Neutrophil (primary cell): ENCODE measurements at regions not wholly inside any gene's neighbourhood (a gene's known extent, or its start where the extent isn't known, plus 50 kb on each side); places are given as distances from the start of the nearest gene placed in this dataset.
A peak's percentile ranks its signal among the peaks of the same experiment; 100 is the strongest.
"Not testable (repeated sequence)": the region's sequence is repeated elsewhere in the genome, so short reads cannot be mapped to it uniquely, and the experiment has no call there.

Source experiments
- H3K27ac ChIP-seq: fragments of 200-600 bp; sonication (generic); 2 replicates; pipeline ENCODE4 v1.5.1; 2016; ENCODE audit warnings: mild to moderate bottlenecking, moderate library complexity
- H3K27me3 ChIP-seq: fragments of 200-600 bp; sonication (generic); 2 replicates; pipeline ENCODE4 v1.6.0; 2016; ENCODE audit warnings: mild to moderate bottlenecking
- H3K36me3 ChIP-seq: fragments of 200-600 bp; sonication (generic); 2 replicates; pipeline ENCODE4 v1.5.1; 2017
- H3K4me1 ChIP-seq, 2 experiments: fragments of 200-600 bp in 1 of 2; sonication (generic) in 1 of 2; 1 replicate in 1 of 2; 2 replicates in 1 of 2; pipeline versions ENCODE4 v1.5.1 to v1.6.1; 2013 to 2016; ENCODE audit warnings: low read depth in 1 of 2, low read length in 1 of 2, mild to moderate bottlenecking in 1 of 2, moderate library complexity in 1 of 2; ENCODE audit not compliant: control insufficient read depth in 1 of 2, insufficient read depth in 1 of 2
- H3K4me3 ChIP-seq, 2 experiments: fragments of 200-600 bp in 1 of 2; sonication (generic) in 1 of 2; 1 replicate in 1 of 2; 2 replicates in 1 of 2; pipeline ENCODE4 v1.5.1; 2013 to 2016; ENCODE audit warnings: low read depth in 1 of 2, low read length in 1 of 2, mild to moderate bottlenecking in 1 of 2, moderate library complexity in 1 of 2
- H3K9me3 ChIP-seq: fragments of 200-600 bp; sonication (generic); 2 replicates; pipeline ENCODE4 v1.5.1; 2016
- TF ChIP-seq, protein P1 (sequence below): fragments of 200-600 bp; sonication (generic); IDR thresholded peaks from 2 replicates; pipeline ENCODE4 v1.5.1; 2016; ENCODE audit warnings: antibody characterized with exemption

DNA sequence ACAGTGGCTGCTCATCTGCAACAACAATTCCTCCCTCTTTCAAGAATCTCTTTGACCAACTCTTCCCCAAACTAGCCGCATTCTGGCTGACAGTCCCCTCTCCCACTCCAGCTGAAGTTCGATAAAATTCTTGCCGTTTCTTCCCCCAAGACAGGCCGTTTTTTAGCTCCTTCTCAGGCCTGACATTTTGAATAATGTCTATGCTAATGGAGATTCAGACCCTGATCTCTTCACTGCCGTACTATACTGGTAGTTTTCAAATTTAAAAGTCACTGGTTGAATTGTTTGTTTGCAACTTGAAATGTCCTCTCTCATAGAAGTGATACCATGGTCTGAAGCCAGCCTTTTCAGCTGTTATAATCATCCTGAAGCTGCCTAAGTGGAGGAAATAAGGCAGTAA lies 65.9 kb upstream of the AMN1 start:
- Histone ChIP-seq H3K4me1 (no peaks in the 10 kb centered on the region), H3K36me3 (no peaks in the 10 kb centered on the region), H3K27ac (peak overlapping the region; percentile 23), H3K27me3 (no peaks in the 10 kb centered on the region), H3K4me3 (no peak overlapping the region), H3K9me3 (no peaks in the 10 kb centered on the region)
- TF ChIP-seq, protein P1, sequence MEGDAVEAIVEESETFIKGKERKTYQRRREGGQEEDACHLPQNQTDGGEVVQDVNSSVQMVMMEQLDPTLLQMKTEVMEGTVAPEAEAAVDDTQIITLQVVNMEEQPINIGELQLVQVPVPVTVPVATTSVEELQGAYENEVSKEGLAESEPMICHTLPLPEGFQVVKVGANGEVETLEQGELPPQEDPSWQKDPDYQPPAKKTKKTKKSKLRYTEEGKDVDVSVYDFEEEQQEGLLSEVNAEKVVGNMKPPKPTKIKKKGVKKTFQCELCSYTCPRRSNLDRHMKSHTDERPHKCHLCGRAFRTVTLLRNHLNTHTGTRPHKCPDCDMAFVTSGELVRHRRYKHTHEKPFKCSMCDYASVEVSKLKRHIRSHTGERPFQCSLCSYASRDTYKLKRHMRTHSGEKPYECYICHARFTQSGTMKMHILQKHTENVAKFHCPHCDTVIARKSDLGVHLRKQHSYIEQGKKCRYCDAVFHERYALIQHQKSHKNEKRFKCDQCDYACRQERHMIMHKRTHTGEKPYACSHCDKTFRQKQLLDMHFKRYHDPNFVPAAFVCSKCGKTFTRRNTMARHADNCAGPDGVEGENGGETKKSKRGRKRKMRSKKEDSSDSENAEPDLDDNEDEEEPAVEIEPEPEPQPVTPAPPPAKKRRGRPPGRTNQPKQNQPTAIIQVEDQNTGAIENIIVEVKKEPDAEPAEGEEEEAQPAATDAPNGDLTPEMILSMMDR = no peak

DNA sequence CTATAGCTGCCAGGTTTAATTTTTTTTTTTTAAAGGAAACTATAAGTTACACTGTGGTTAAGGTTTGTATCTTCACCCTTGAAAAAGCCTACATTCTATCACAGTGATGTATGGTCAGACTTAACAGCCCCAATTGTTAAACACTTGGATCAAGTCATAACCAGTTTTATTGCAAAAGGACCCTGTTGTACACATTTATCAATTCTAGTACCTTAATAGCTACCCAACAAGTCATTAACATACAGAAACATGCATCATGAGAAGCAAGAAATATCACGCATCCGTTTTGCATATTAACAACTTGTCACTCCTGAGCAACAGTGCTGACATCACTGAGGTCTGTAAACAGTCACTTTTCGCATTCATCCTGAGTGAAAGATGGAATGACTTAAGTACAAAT lies 62.4 kb upstream of the AMN1 start:
- H3K27me3 ChIP-seq, H3K4me1 ChIP-seq, H3K36me3 ChIP-seq, H3K4me3 ChIP-seq, H3K9me3 ChIP-seq, H3K27ac ChIP-seq: not testable (repeated sequence)

DNA sequence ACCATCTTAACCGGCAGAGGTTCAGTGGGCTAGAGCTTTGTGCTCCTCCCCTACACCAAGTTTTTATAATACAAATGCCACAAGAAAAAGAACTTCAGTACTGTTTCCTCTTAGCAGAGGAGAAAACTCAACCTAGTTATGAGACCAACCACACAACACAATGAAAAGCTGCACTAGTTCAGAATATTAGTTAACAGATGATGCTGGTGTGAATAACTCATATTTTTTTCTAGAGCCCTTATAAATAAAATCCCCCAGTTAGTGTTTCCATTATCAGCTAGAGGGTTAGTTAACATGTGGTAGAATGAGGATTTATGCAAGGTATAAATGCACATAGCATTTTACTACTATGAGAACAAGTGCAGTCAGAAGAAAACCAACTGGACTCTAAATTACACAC lies 61.9 kb upstream of the AMN1 start:
- no peaks in the 10 kb centered on the region for H3K9me3 ChIP-seq
- no peaks in the 10 kb centered on the region for H3K27me3 ChIP-seq
- no peaks in the 10 kb centered on the region for H3K36me3 ChIP-seq
- TF ChIP-seq, protein P1 = no peak
- no peak overlapping the region for H3K27ac ChIP-seq
- no peak overlapping the region for H3K4me3 ChIP-seq
- no peaks in the 10 kb centered on the region for H3K4me1 ChIP-seq

DNA sequence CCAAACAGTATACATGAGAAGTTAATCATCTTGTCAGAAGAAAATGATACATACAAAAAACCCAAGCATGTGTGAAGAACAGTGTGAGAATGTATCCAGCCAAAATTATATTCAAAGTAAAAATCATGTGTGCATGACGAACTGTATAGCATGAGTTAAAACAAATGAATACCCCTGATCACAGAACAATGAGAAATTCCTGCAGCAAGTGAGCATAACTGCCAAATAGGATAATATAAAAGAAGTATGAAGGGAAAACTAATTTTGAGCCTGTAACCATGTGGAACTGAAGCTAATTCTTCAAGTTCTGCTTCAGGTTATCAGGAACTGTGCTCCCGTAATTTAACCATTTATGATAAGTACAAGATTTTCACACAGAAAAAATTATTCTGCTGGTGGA lies 56.5 kb upstream of the AMN1 start:
- H3K36me3 ChIP-seq = no peaks in the 10 kb centered on the region
- TF ChIP-seq, protein P1 = no peak
- H3K27me3 ChIP-seq = no peaks in the 10 kb centered on the region
- no peaks in the 10 kb centered on the region for H3K9me3 ChIP-seq
- H3K4me3 ChIP-seq = no peak overlapping the region
- H3K4me1 ChIP-seq = no peaks in the 10 kb centered on the region
- H3K27ac ChIP-seq = no peak overlapping the region

DNA sequence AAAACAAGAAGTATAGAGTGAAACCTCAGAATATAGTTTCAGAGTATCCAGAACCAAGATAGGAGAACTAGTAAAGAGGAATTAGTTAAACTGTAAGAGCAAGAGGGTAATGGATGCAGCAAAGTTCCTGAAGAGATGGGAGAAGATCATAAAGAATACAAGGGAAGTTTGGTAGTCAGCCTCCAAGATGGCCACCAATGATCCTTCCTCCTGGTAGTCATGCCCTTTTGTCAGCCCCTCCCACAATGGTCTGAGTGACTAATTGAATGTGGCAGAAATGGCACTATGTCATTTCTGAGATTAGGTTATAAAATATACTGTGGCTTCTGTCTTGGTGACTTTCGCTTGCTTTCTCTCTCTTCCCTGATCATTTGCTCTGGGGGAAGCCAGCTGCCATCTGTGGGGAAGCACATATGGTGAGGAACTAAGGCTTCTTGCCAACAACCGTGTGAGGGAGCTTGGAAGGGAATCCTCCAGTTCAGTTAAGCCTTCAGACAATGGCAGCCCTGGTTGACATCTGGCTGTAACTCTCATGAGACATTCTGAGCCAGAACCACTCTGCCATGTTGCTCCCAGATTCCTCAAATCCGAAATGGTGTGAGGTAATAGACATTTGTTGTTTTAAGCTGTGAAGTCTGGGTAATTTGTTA lies 55.3 kb upstream of the AMN1 start:
- Histone ChIP-seq H3K9me3 (no peaks in the 10 kb centered on the region), H3K27ac (peak overlapping the region; percentile 54), H3K4me3 (no peak overlapping the region), H3K4me1 (no peaks in the 10 kb centered on the region), H3K36me3 (no peaks in the 10 kb centered on the region), H3K27me3 (no peaks in the 10 kb centered on the region)
- TF ChIP-seq, protein P1 = no peak

DNA sequence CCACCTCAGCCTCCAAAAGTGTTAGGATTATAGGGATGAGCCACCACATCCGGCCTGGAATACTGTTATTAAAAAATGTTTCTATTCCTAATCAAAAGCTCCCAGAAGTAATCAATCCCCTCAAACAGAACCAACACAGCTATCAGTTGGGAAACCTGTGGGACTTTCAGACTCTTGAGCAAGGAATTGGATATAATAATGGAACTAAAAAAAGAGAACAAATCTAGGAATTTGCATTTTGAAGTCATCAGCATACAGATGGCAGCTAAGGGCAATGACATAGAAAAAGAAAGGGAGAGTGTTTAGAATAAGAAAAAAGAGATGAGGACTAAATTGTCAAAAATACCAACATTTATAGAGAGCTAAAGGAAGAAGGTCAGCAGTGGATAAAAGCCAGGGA lies 54.7 kb upstream of the AMN1 start:
- peak overlapping the region; percentile 54 for H3K27ac ChIP-seq
- no peaks in the 10 kb centered on the region for H3K27me3 ChIP-seq
- H3K4me1 ChIP-seq = peaks cover 0 to 5% of the 10 kb centered on the region in 2 experiments
- H3K9me3 ChIP-seq = no peaks in the 10 kb centered on the region
- TF ChIP-seq, protein P1 = no peak
- H3K36me3 ChIP-seq = no peaks in the 10 kb centered on the region
- H3K4me3 ChIP-seq = no peak overlapping the region
